ENCODE measurements at regions not wholly inside any gene's neighbourhood (a gene's known extent, or its start where the extent isn't known, plus 50 kb on each side); places are given as distances from the start of the nearest gene placed in this dataset.

GRCh38 chr22:47276991-47277390 is 514.5 kb downstream of the TBC1D22A start (continued):
- TF ChIP-seq, protein P1, sequence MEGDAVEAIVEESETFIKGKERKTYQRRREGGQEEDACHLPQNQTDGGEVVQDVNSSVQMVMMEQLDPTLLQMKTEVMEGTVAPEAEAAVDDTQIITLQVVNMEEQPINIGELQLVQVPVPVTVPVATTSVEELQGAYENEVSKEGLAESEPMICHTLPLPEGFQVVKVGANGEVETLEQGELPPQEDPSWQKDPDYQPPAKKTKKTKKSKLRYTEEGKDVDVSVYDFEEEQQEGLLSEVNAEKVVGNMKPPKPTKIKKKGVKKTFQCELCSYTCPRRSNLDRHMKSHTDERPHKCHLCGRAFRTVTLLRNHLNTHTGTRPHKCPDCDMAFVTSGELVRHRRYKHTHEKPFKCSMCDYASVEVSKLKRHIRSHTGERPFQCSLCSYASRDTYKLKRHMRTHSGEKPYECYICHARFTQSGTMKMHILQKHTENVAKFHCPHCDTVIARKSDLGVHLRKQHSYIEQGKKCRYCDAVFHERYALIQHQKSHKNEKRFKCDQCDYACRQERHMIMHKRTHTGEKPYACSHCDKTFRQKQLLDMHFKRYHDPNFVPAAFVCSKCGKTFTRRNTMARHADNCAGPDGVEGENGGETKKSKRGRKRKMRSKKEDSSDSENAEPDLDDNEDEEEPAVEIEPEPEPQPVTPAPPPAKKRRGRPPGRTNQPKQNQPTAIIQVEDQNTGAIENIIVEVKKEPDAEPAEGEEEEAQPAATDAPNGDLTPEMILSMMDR (IDR thresholded peaks at IDR 0.05 in 2 of 3, conservative IDR thresholded peaks at IDR 0.05 in 1 of 3; ENCODE audit: borderline replicate concordance in 1 of 3, insufficient read depth in 1 of 3, low read depth in 2 of 3, low read length in 2 of 3) = no peak

- Histone ChIP-seq H4K20me1 (ENCODE audit: insufficient read depth) (no peaks in the 10 kb centered on the region), H3K9me3 (ENCODE audit: control insufficient read depth in 1 of 2, insufficient read depth in 1 of 2, low read depth in 1 of 2, low read length in 2 of 2) (no peaks in the 10 kb centered on the region), H3K36me3 (ENCODE audit: control insufficient read depth in 1 of 2, insufficient read depth in 2 of 2, low read length in 2 of 2) (no peaks in the 10 kb centered on the region), H2AFZ (ENCODE audit: low read depth, low read length, poor library complexity, severe bottlenecking) (no peak overlapping the region), H3K9me2 (ENCODE audit: insufficient read depth) (no peaks in the 10 kb centered on the region), H3K27ac (ENCODE audit: low read depth, low read length) (no peak overlapping the region), H3K4me1 (ENCODE audit: control insufficient read depth in 1 of 2, insufficient read depth in 2 of 2, low read length in 2 of 2) (peaks cover 16 to 20% of the 10 kb centered on the region in 2 experiments), H3K9ac (ENCODE audit: low read length) (no peak overlapping the region), H3K4me3 (replicated peaks in 1 of 2; ENCODE audit: low read depth in 1 of 2, low read length in 2 of 2) (no peak overlapping the region), H3K79me2 (ENCODE audit: insufficient read depth, low read length) (no peaks in the 10 kb centered on the region), H3K27me3 (ENCODE audit: insufficient read depth, low read length) (peaks cover 7% of the 10 kb centered on the region; the same call in 1 of the 2 replicates), H3K4me2 (ENCODE audit: low read length) (peak overlapping the region; percentile 50; the same call in 1 of the 2 replicates)
- no peak for ATAC-seq
- TF ChIP-seq TCF7L2 (IDR thresholded peaks at IDR 0.05; ENCODE audit: borderline replicate concordance, extremely low read depth, insufficient read depth, insufficient read length) = no peak
- no peak for TF ChIP-seq SP1 (IDR thresholded peaks at IDR 0.05; ENCODE audit: low read depth)
- TF ChIP-seq, protein P2, sequence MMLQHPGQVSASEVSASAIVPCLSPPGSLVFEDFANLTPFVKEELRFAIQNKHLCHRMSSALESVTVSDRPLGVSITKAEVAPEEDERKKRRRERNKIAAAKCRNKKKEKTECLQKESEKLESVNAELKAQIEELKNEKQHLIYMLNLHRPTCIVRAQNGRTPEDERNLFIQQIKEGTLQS (IDR thresholded peaks at IDR 0.05) = no peak
- no peak for TF ChIP-seq YY1 (IDR thresholded peaks at IDR 0.05; ENCODE audit: extremely low read depth, insufficient replicate concordance, low read depth, low read length)
- TF ChIP-seq JUND (IDR thresholded peaks at IDR 0.05) = no peak
- TF ChIP-seq CBX3 (IDR thresholded peaks at IDR 0.05; ENCODE audit: low read depth) = no peak
- TF ChIP-seq ELF1 (IDR thresholded peaks at IDR 0.05; ENCODE audit: borderline replicate concordance, low read depth) = no peak
- TF ChIP-seq, protein P1 (IDR thresholded peaks at IDR 0.05 in 2 of 3, conservative IDR thresholded peaks at IDR 0.05 in 1 of 3; ENCODE audit: borderline replicate concordance in 1 of 3, insufficient read depth in 1 of 3, low read depth in 2 of 3, low read length in 2 of 3) = no peak
- no peak for TF ChIP-seq POLR2AphosphoS5 (IDR thresholded peaks at IDR 0.05; ENCODE audit: low read depth, low read length)
- TF ChIP-seq POLR2A (IDR thresholded peaks at IDR 0.05; ENCODE audit: borderline replicate concordance, extremely low read depth, insufficient read depth, insufficient read length) = no peak
- TF ChIP-seq SRF (IDR thresholded peaks at IDR 0.05; ENCODE audit: low read depth) = no peak
- no peak for TF ChIP-seq ZFX (IDR thresholded peaks at IDR 0.05)
- no peak for TF ChIP-seq EGR1 (IDR thresholded peaks at IDR 0.05; ENCODE audit: low read depth)
- no peak for TF ChIP-seq EZH2 (IDR thresholded peaks at IDR 0.05)
- RAD21 ChIA-PET (ENCODE audit: low non-redundant PET in 1 of 2, low total read pairs in 2 of 2, uncharacterized antibody in 2 of 2, unreplicated experiment in 2 of 2) = no interaction called here
- intact Hi-C loops (cut with micrococcal nuclease) = no loop called here
- no TSS peak for BruUV-seq (replicated peaks)
- POLR2A ChIA-PET = interaction anchor here (1.3 kb wide), 1 partner anchor 31 kb away, joined by 3 read pairs; no protein-coding TSS in a partner anchor
- no peak for DNase-seq (ENCODE audit: low read depth, low spot score)
- CTCF ChIA-PET = no interaction called here
Measured at GRCh38 chr22:47276450-47276820, 514.0 kb downstream of the TBC1D22A start.
